Tibial nerve (tissue), 4 donors: ENCODE measurements at regions not wholly inside any gene's neighbourhood (a gene's known extent, or its start where the extent isn't known, plus 50 kb on each side); places are given as distances from the start of the nearest gene placed in this dataset.

Experiments used
- EP300 ChIP-seq, 2 donors: sonication (generic); formaldehyde crosslinking; IDR thresholded peaks; one replicate each; pipeline ENCODE4 v1.6.1; 2017; ENCODE audit warnings: antibody characterized with exemption in 2 of 2, mild to moderate bottlenecking in 1 of 2
- POLR2A ChIP-seq, 2 donors: fragments of 450-650 bp; IDR thresholded peaks; one replicate each; pipeline ENCODE4 v1.6.1; 2017; ENCODE audit warnings: antibody characterized with exemption in 2 of 2, mild to moderate bottlenecking in 2 of 2, moderate library complexity in 2 of 2
- TF ChIP-seq, protein P1 (sequence below), 5 experiments: fragments of 200-600 bp in 3 of 5; fragments of 450-650 bp in 2 of 5; sonication (generic) in 3 of 5; IDR thresholded peaks; one replicate each; pipeline ENCODE4 v1.5.1; 2016 to 2019; ENCODE audit warnings: antibody characterized with exemption in 5 of 5, mild to moderate bottlenecking in 3 of 5, moderate library complexity in 2 of 5

- TF ChIP-seq, protein P1, sequence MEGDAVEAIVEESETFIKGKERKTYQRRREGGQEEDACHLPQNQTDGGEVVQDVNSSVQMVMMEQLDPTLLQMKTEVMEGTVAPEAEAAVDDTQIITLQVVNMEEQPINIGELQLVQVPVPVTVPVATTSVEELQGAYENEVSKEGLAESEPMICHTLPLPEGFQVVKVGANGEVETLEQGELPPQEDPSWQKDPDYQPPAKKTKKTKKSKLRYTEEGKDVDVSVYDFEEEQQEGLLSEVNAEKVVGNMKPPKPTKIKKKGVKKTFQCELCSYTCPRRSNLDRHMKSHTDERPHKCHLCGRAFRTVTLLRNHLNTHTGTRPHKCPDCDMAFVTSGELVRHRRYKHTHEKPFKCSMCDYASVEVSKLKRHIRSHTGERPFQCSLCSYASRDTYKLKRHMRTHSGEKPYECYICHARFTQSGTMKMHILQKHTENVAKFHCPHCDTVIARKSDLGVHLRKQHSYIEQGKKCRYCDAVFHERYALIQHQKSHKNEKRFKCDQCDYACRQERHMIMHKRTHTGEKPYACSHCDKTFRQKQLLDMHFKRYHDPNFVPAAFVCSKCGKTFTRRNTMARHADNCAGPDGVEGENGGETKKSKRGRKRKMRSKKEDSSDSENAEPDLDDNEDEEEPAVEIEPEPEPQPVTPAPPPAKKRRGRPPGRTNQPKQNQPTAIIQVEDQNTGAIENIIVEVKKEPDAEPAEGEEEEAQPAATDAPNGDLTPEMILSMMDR (IDR thresholded peaks at IDR 0.05): no peak
- TF ChIP-seq POLR2A (IDR thresholded peaks at IDR 0.05) (no peak), EP300 (IDR thresholded peaks at IDR 0.05) (no peak)
Measured at GRCh38 chr10:65861249-65861648, 1064.6 kb upstream of the LRRTM3 start.
